Fibroblast of skin of abdomen (primary cell): ENCODE measurements at regions not wholly inside any gene's neighbourhood (a gene's known extent, or its start where the extent isn't known, plus 50 kb on each side); places are given as distances from the start of the nearest gene placed in this dataset.
"Not testable (repeated sequence)": the region's sequence is repeated elsewhere in the genome, so short reads cannot be mapped to it uniquely, and the experiment has no call there.

Experiments used
- DNase-seq: peaks from one replicate; pipeline ENCODE4 v3.0.0-alpha.2; 2013

GRCh38 chr12:38384816-38385378 is 68.3 kb downstream of the ALG10B start:
- DNase-seq = no peak

- DNase-seq = no peak
Measured at GRCh38 chr12:38385486-38385885, 68.9 kb downstream of the ALG10B start.

- DNase-seq = no peak
Measured at GRCh38 chr12:38386205-38386985, 69.8 kb downstream of the ALG10B start.

GRCh38 chr12:38389614-38390013 is 73.0 kb downstream of the ALG10B start:
- no peak for DNase-seq

- no peak for DNase-seq
Measured at GRCh38 chr12:38391007-38391406, 74.4 kb downstream of the ALG10B start.

GRCh38 chr12:38392554-38393144 is 76.1 kb downstream of the ALG10B start:
- no peak for DNase-seq

- no peak for DNase-seq
Measured at GRCh38 chr12:38399711-38400206, 83.2 kb downstream of the ALG10B start.

GRCh38 chr12:38402811-38403210 is 86.2 kb downstream of the ALG10B start:
- DNase-seq = no peak

GRCh38 chr12:38409511-38409910 is 92.9 kb downstream of the ALG10B start:
- DNase-seq = no peak

- DNase-seq = no peak
Measured at GRCh38 chr12:38411426-38411825, 94.9 kb downstream of the ALG10B start.

- DNase-seq = no peak
Measured at GRCh38 chr12:38411946-38412345, 95.4 kb downstream of the ALG10B start.

GRCh38 chr12:38417101-38417500 is 100.5 kb downstream of the ALG10B start:
- DNase-seq = no peak

GRCh38 chr12:38424436-38424835 is 107.9 kb downstream of the ALG10B start:
- no peak for DNase-seq

GRCh38 chr12:38427442-38427841 is 110.9 kb downstream of the ALG10B start:
- DNase-seq = no peak

GRCh38 chr12:38431921-38432320 is 115.3 kb downstream of the ALG10B start:
- DNase-seq = no peak

- DNase-seq = not testable (repeated sequence)
Measured at GRCh38 chr12:38441871-38442281, 125.3 kb downstream of the ALG10B start.

GRCh38 chr12:38445040-38445439 is 128.5 kb downstream of the ALG10B start:
- no peak for DNase-seq

GRCh38 chr12:38448991-38449390 is 132.4 kb downstream of the ALG10B start:
- DNase-seq = no peak

GRCh38 chr12:38456537-38457120 is 140.1 kb downstream of the ALG10B start:
- DNase-seq = no peak

- no peak for DNase-seq
Measured at GRCh38 chr12:38465020-38465419, 148.4 kb downstream of the ALG10B start.

- no peak for DNase-seq
Measured at GRCh38 chr12:38469715-38470114, 153.1 kb downstream of the ALG10B start.

GRCh38 chr12:38477340-38478090 is 160.9 kb downstream of the ALG10B start:
- no peak for DNase-seq

- no peak for DNase-seq
Measured at GRCh38 chr12:38480594-38480993, 164.0 kb downstream of the ALG10B start.
